GM12878 (cell line): ENCODE measurements at regions not wholly inside any gene's neighbourhood (a gene's known extent, or its start where the extent isn't known, plus 50 kb on each side); places are given as distances from the start of the nearest gene placed in this dataset.

Experiments
- ATAC-seq: fragments of 200-7000 bp; cut with Tn5 transposase; 3 replicates; pipeline ENCODE4 v1.9.1; 2020; ENCODE audit warnings: mild to moderate bottlenecking, moderate library complexity
- BruUV-seq: library from RNA; stranded (reverse); fragments of 400-500 nt; replicated peaks from 2 replicates; lab custom pipeline; 2021; lab: Mats Ljungman, UMichigan
- CTCF ChIA-PET: fragments of 300-600 bp; sonication (Branson Sonifier 250); formaldehyde crosslinking; extraction: SDS; loops from one replicate; lab custom pipeline; 2021; ENCODE audit warnings: inconsistent platforms; lab: Yijun Ruan, JAX
- POLR2A ChIA-PET: fragments of 350-600 bp; formaldehyde crosslinking; extraction: SDS; loops from one replicate; lab custom pipeline; 2021; ENCODE audit warnings: inconsistent platforms; lab: Charles Lee
- RAD21 ChIA-PET: fragments of 300-600 bp; sonication (Branson Sonifier 250); formaldehyde crosslinking; loops from one replicate; lab custom pipeline; 2023; ENCODE audit warnings: antibody characterized with exemption; ENCODE audit not compliant: unreplicated experiment; lab: Charles Lee
- SMC1A ChIA-PET: fragments of 300-600 bp; sonication (Branson Sonifier 250); formaldehyde crosslinking; loops from one replicate; lab custom pipeline; 2023; ENCODE audit not compliant: unreplicated experiment, uncharacterized antibody; lab: Charles Lee
- DNase-seq: peaks from one replicate; pipeline ENCODE4 v3.0.0-alpha.2; 2011; ENCODE audit warnings: low read depth, low spot score
- FAIRE-seq: peaks from 3 replicates; lab custom pipeline; 2011; peaks lifted over from hg19 to GRCh38; lab: Jason Lieb, UNC
- H2AFZ ChIP-seq: 2 replicates; pipeline ENCODE4 v1.6.0; 2011; ENCODE audit warnings: low read depth, low read length, control low read depth; ENCODE audit not compliant: control insufficient read depth
- H3K27ac ChIP-seq: 2 replicates; pipeline ENCODE4 v1.5.1; 2011; ENCODE audit warnings: control low read depth; ENCODE audit not compliant: control insufficient read depth, insufficient read depth
- H3K27me3 ChIP-seq, 2 experiments: replicated peaks in 1 of 2; 2 replicates each; pipeline versions ENCODE4 v1.6.0 to v1.6.1; 2011; ENCODE audit warnings: low read length in 1 of 2; ENCODE audit not compliant: control insufficient read depth in 2 of 2, insufficient read depth in 2 of 2
- H3K36me3 ChIP-seq, 2 experiments: 2 replicates each; pipeline ENCODE4 v1.5.1; 2011; ENCODE audit warnings: low read length in 1 of 2; ENCODE audit not compliant: control insufficient read depth in 2 of 2, insufficient read depth in 2 of 2
- H3K4me1 ChIP-seq: 2 replicates; pipeline ENCODE4 v1.6.1; 2011; ENCODE audit warnings: mild to moderate bottlenecking, low read length, moderate library complexity, mixed read lengths; ENCODE audit not compliant: control insufficient read depth, insufficient read depth
- H3K4me2 ChIP-seq: 2 replicates; pipeline ENCODE4 v1.6.0; 2011; ENCODE audit warnings: control low read depth; ENCODE audit not compliant: control insufficient read depth, insufficient read depth
- H3K4me3 ChIP-seq: fragments of 200-600 bp; sonication (generic); 2 replicates; pipeline ENCODE4 v1.5.1; 2016
- H3K79me2 ChIP-seq: 2 replicates; pipeline ENCODE4 v1.6.0; 2011; ENCODE audit warnings: low read length; ENCODE audit not compliant: control insufficient read depth, insufficient read depth
- H3K9ac ChIP-seq: 2 replicates; pipeline ENCODE4 v1.8.0; 2011; ENCODE audit warnings: low read length, control low read depth, mixed read lengths; ENCODE audit not compliant: control insufficient read depth, insufficient read depth
- H3K9me3 ChIP-seq: replicated peaks from 3 replicates; pipeline ENCODE4 v1.5.1; 2011; ENCODE audit warnings: mild to moderate bottlenecking, low read length; ENCODE audit not compliant: control insufficient read depth, insufficient read depth
- H4K20me1 ChIP-seq: 2 replicates; pipeline ENCODE4 v1.6.0; 2011; ENCODE audit not compliant: control insufficient read depth, insufficient read depth
- DPF2 ChIP-seq: fragments of 450-650 bp; IDR thresholded peaks from 2 replicates; pipeline ENCODE4 v1.6.1; 2017; ENCODE audit warnings: mild to moderate bottlenecking
- EED ChIP-seq: sonication (generic); IDR thresholded peaks from 2 replicates; pipeline ENCODE4 v1.6.1; 2016; ENCODE audit warnings: antibody characterized with exemption, low read depth
- HDAC6 ChIP-seq: fragments of 200-600 bp; sonication (generic); IDR thresholded peaks from one replicate; pipeline ENCODE4 v1.8.0; 2017; ENCODE audit warnings: antibody characterized with exemption; ENCODE audit not compliant: unreplicated experiment
- IKZF2 ChIP-seq, 2 experiments: fragments of 450-650 bp; IDR thresholded peaks; 2 replicates each; pipeline ENCODE4 v1.6.1; 2017; ENCODE audit warnings: mild to moderate bottlenecking in 2 of 2, moderate library complexity in 2 of 2
- JUNB ChIP-seq: IDR thresholded peaks from 2 replicates; pipeline ENCODE4 v1.6.1; 2016; ENCODE audit warnings: antibody characterized with exemption, mild to moderate bottlenecking
- KAT2A ChIP-seq: conservative IDR thresholded peaks from 2 replicates; pipeline ENCODE4 v1.6.1; 2011; ENCODE audit warnings: low read depth, low read length; ENCODE audit not compliant: control insufficient read depth
- NRF1 ChIP-seq: conservative IDR thresholded peaks from 2 replicates; pipeline ENCODE4 v1.6.1; 2011; ENCODE audit warnings: mild to moderate bottlenecking, low read depth, low read length, improper control_type of control experiment
- POU2F2 ChIP-seq: IDR thresholded peaks from 3 replicates; pipeline ENCODE4 v1.6.1; 2011; ENCODE audit warnings: low read depth, mild to moderate bottlenecking, low read length, borderline replicate concordance
- RB1 ChIP-seq: fragments of 450-650 bp; formaldehyde crosslinking; IDR thresholded peaks from 2 replicates; pipeline ENCODE4 v1.6.1; 2017; ENCODE audit warnings: mild to moderate bottlenecking, borderline replicate concordance
- RFX5 ChIP-seq: IDR thresholded peaks from 2 replicates; pipeline ENCODE4 v1.6.1; 2011; ENCODE audit warnings: low read depth, low read length, improper control_type of control experiment
- TCF3 ChIP-seq: IDR thresholded peaks from 2 replicates; pipeline ENCODE4 v1.6.1; 2012; ENCODE audit warnings: low read depth, mild to moderate bottlenecking, low read length, borderline replicate concordance; ENCODE audit not compliant: insufficient read depth
- ZBED1 ChIP-seq: IDR thresholded peaks from 2 replicates; pipeline ENCODE4 v1.6.1; 2016; ENCODE audit warnings: borderline replicate concordance
- WGBS: methylation state at CpG from one replicate; pipeline ENCODE4 v1.1.6; 2016; ENCODE audit warnings: low lambda C conversion rate; ENCODE audit not compliant: insufficient replicate concordance, insufficient coverage; ENCODE audit errors: missing lambda C conversion rate; 5-methylcytosine and 5-hydroxymethylcytosine counted together
- in situ Hi-C: fragments of 300-500 bp; cut with MboI; formaldehyde crosslinking; loops from 9 replicates; pipeline ENCODE4 v1.14.3; 2018; ENCODE audit warnings: mixed read lengths
- intact Hi-C: fragments of 100-400 bp; cut with micrococcal nuclease; formaldehyde crosslinking; loops from one replicate; pipeline ENCODE4 v1.14.2; 2022; ENCODE audit not compliant: unreplicated experiment
- TF ChIP-seq, protein P1 (sequence below): fragments of 450-650 bp; IDR thresholded peaks from 2 replicates; pipeline ENCODE4 v1.6.1; 2017; ENCODE audit warnings: mild to moderate bottlenecking, moderate library complexity
- TF ChIP-seq, protein P2 (sequence below): IDR thresholded peaks from 2 replicates; pipeline ENCODE4 v1.6.1; 2012; ENCODE audit warnings: low read depth, low read length, improper control_type of control experiment

DNA sequence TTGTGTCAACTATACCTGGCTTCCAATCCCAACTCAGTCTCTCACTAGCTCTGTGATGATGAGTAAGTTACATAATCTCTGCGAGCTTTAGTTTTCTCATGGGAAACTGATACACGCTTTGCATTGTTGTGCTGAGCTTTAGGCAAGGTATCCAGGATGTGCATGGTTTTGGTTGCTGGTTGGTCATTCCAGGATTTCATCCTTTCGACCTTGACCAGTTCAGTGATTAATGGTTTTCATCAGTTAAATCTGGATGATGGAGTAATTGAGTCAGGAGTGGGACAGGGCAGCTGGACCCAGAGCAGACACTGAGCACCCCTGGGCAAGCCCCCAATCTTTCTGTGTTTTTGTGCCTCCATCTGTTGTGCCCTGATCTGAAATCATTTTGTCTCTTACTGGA is 417.3 kb upstream of the CADM1 start:
- intact Hi-C loops (loop anchor here (2.0 to 10.0 kb wide), 3 partner anchors 337 to 1893 kb away; partner anchors contain the start of gene CADM1), in situ Hi-C loops (no loop called here)
- RAD21 ChIA-PET: interaction anchor here (0.9 to 7.7 kb wide), 6 partner anchors 8 to 152 kb away, joined by 5 to 140 read pairs (median 24); no protein-coding TSS in a partner anchor
- Histone ChIP-seq H2AFZ (no peak overlapping the region), H3K27me3 (no peaks in the 10 kb centered on the region), H3K9me3 (no peaks in the 10 kb centered on the region), H3K79me2 (no peaks in the 10 kb centered on the region), H3K4me3 (no peak overlapping the region), H3K36me3 (no peaks in the 10 kb centered on the region), H3K27ac (peak overlapping the region; percentile 94), H3K9ac (peak overlapping the region; percentile 45; the same call in 1 of the 2 replicates), H4K20me1 (no peaks in the 10 kb centered on the region), H3K4me2 (peak overlapping the region; percentile 61), H3K4me1 (peaks cover 90% of the 10 kb centered on the region)
- POLR2A ChIA-PET: interaction anchor here (0.7 to 13.8 kb wide), 6 partner anchors 8 to 152 kb away, joined by 3 to 122 read pairs (median 6); no protein-coding TSS in a partner anchor
- WGBS: 0% methylated on average over 3 of the region's 3 CpGs
- no TSS peak for BruUV-seq
- ATAC-seq (peak; percentile 19), DNase-seq (peak; percentile 82), FAIRE-seq (no peak)
- SMC1A ChIA-PET: interaction anchor here (0.6 to 17.2 kb wide), 10 partner anchors 7 to 154 kb away, joined by 3 to 325 read pairs (median 15); no protein-coding TSS in a partner anchor
- CTCF ChIA-PET: interaction anchor here (0.8 to 6.9 kb wide), 6 partner anchors 9 to 152 kb away, joined by 3 to 61 read pairs (median 6); no protein-coding TSS in a partner anchor
- peak; percentile 75 for TF ChIP-seq JUNB
- TF ChIP-seq, protein P1, sequence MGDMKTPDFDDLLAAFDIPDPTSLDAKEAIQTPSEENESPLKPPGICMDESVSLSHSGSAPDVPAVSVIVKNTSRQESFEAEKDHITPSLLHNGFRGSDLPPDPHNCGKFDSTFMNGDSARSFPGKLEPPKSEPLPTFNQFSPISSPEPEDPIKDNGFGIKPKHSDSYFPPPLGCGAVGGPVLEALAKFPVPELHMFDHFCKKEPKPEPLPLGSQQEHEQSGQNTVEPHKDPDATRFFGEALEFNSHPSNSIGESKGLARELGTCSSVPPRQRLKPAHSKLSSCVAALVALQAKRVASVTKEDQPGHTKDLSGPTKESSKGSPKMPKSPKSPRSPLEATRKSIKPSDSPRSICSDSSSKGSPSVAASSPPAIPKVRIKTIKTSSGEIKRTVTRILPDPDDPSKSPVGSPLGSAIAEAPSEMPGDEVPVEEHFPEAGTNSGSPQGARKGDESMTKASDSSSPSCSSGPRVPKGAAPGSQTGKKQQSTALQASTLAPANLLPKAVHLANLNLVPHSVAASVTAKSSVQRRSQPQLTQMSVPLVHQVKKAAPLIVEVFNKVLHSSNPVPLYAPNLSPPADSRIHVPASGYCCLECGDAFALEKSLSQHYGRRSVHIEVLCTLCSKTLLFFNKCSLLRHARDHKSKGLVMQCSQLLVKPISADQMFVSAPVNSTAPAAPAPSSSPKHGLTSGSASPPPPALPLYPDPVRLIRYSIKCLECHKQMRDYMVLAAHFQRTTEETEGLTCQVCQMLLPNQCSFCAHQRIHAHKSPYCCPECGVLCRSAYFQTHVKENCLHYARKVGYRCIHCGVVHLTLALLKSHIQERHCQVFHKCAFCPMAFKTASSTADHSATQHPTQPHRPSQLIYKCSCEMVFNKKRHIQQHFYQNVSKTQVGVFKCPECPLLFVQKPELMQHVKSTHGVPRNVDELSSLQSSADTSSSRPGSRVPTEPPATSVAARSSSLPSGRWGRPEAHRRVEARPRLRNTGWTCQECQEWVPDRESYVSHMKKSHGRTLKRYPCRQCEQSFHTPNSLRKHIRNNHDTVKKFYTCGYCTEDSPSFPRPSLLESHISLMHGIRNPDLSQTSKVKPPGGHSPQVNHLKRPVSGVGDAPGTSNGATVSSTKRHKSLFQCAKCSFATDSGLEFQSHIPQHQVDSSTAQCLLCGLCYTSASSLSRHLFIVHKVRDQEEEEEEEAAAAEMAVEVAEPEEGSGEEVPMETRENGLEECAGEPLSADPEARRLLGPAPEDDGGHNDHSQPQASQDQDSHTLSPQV: no peak
- TF ChIP-seq ZBED1: peak; percentile 61; the same call in 1 of the 2 replicates
- no peak for TF ChIP-seq DPF2
- TF ChIP-seq, protein P2, sequence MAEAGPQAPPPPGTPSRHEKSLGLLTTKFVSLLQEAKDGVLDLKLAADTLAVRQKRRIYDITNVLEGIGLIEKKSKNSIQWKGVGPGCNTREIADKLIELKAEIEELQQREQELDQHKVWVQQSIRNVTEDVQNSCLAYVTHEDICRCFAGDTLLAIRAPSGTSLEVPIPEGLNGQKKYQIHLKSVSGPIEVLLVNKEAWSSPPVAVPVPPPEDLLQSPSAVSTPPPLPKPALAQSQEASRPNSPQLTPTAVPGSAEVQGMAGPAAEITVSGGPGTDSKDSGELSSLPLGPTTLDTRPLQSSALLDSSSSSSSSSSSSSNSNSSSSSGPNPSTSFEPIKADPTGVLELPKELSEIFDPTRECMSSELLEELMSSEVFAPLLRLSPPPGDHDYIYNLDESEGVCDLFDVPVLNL: no peak
- TF ChIP-seq TCF3: 0 out of 2 replicates have a peak, but pooled peaks have one; percentile 28
- no peak for TF ChIP-seq RB1
- peak; percentile 32 to 66; a peak in 2 of 4 replicates for TF ChIP-seq IKZF2 (IDR thresholded peaks at IDR 0.05)
- no peak for TF ChIP-seq KAT2A
- peak; percentile 76 for TF ChIP-seq EED
- 0 out of 3 replicates have a peak, but pooled peaks have one; percentile 17 for TF ChIP-seq POU2F2
- no peak for TF ChIP-seq RFX5
- TF ChIP-seq NRF1: no peak
- TF ChIP-seq HDAC6: no peak
